Epithelial cell of esophagus (primary cell): ENCODE measurements at regions not wholly inside any gene's neighbourhood (a gene's known extent, or its start where the extent isn't known, plus 50 kb on each side); places are given as distances from the start of the nearest gene placed in this dataset.
A peak's percentile ranks its signal among the peaks of the same experiment; 100 is the strongest.

Experiments used
- DNase-seq: peaks from one replicate; pipeline ENCODE4 v3.0.0; 2010; ENCODE audit warnings: low read depth
- H3K4me3 ChIP-seq: 2 replicates; pipeline ENCODE4 v1.5.1; 2011; ENCODE audit warnings: mild to moderate bottlenecking, low read length, control low read depth
- CTCF ChIP-seq: IDR thresholded peaks from 2 replicates; pipeline ENCODE4 v1.5.1; 2011; ENCODE audit warnings: low read depth, mild to moderate bottlenecking, low read length, control low read depth, inconsistent platforms; ENCODE audit not compliant: insufficient read depth; ENCODE audit errors: missing control alignments

GRCh38 chr6:93048381-93048780 lies 371.0 kb downstream of the EPHA7 start:
- TF ChIP-seq CTCF, result no peak
- no peak for DNase-seq
- H3K4me3 ChIP-seq, result no peak overlapping the region

- no peak for TF ChIP-seq CTCF
- H3K4me3 ChIP-seq, result no peak overlapping the region
- no peak for DNase-seq
Measured at GRCh38 chr6:93047033-93047432, 372.3 kb downstream of the EPHA7 start.

GRCh38 chr6:93045156-93045555 lies 374.2 kb downstream of the EPHA7 start:
- no peak overlapping the region for H3K4me3 ChIP-seq
- no peak for DNase-seq
- no peak for TF ChIP-seq CTCF

DNA sequence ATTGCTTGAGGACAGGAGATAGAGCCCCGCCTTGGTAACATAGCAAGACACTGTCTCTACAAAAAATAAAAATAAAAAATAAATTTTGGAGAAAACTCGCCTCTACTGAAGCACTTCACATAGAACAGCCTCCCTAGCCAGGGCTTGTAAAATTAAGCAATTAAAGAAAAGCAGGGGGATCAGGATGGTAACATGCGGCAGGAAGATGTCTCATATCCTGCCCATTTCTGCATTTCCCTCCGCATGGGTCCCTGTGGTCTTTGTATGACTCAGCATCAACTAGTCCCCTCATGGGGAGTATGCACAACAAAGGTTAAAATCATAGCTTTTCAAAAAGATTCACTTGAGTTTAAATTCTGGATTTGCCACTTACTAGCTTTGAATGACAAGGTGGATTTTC lies 379.0 kb downstream of the EPHA7 start:
- H3K4me3 ChIP-seq, result no peak overlapping the region
- DNase-seq, result no peak
- TF ChIP-seq CTCF, result no peak

DNA sequence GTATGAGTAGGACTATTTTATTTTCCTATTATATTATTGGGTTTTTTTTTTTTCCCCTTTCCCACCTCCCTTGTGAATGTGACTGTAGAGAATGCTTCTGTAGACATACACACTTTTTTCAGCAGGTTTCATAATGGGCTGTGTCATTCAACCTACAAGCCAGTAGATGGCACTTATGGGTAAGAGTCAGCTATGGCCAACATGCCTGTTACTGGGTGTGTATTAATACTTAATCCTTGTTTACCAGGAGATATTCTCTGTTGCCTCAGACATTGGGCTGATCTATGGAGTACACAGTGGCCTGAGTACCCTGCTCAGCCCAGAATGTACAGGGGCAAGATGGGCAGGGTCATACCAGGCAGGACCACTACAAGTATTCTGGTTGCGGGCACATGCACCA lies 382.5 kb downstream of the EPHA7 start:
- no peak overlapping the region for H3K4me3 ChIP-seq
- DNase-seq, result peak; percentile 40
- TF ChIP-seq CTCF, result peak; percentile 52

DNA sequence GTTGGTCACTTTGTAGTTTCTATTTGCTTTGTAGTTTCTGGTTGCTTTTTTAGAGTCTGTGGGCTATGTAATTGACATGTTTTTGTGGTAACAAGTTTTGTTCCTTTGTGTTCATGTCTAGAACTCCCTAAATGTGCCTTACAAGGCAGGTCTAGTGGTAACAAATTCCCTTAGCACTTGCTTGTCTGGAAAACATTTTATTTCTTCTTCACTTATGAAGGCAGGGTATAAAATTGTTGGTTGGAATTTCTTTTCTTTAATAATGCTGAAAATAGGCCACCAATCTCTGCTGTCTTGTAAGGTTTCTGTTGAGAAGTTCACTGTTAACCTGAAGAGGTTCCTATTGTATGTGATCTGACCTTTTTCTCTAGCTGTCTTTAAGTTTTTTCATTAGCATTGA lies 383.6 kb downstream of the EPHA7 start:
- H3K4me3 ChIP-seq, result no peak overlapping the region
- TF ChIP-seq CTCF, result no peak
- no peak for DNase-seq

GRCh38 chr6:93021235-93021915 lies 398.0 kb downstream of the EPHA7 start:
- no peak overlapping the region for H3K4me3 ChIP-seq
- DNase-seq, result no peak
- no peak for TF ChIP-seq CTCF
